Neural crest cell (in vitro differentiated cells): ENCODE measurements at regions not wholly inside any gene's neighbourhood (a gene's known extent, or its start where the extent isn't known, plus 50 kb on each side); places are given as distances from the start of the nearest gene placed in this dataset.
A peak's percentile ranks its signal among the peaks of the same experiment; 100 is the strongest.

Experiments used
- DNase-seq: peaks from one replicate; pipeline ENCODE4 v3.0.0; 2021; ENCODE audit warnings: low read depth, mixed read lengths, low spot score
- H3K27ac Mint-ChIP-seq: one replicate; pipeline ENCODE4 v1.8.0; 2021; ENCODE audit warnings: mild to moderate bottlenecking, mixed read lengths; ENCODE audit not compliant: unreplicated experiment
- H3K27me3 Mint-ChIP-seq: 2 replicates; pipeline ENCODE4 v1.8.0; 2021; ENCODE audit warnings: low read depth, mild to moderate bottlenecking, mixed read lengths
- H3K36me3 Mint-ChIP-seq: 2 replicates; pipeline ENCODE4 v1.8.0; 2021; ENCODE audit warnings: low read depth, mild to moderate bottlenecking, mixed read lengths
- H3K4me1 Mint-ChIP-seq: 2 replicates; pipeline ENCODE4 v1.8.0; 2021; ENCODE audit warnings: mixed read lengths
- H3K4me3 Mint-ChIP-seq: one replicate; pipeline ENCODE4 v1.8.0; 2021; ENCODE audit warnings: mild to moderate bottlenecking, mixed read lengths
- H3K9me3 Mint-ChIP-seq: 2 replicates; pipeline ENCODE4 v1.8.0; 2021; ENCODE audit warnings: mixed read lengths
- TF ChIP-seq, protein P1 (sequence below): fragments of 200-600 bp; sonication (generic); conservative IDR thresholded peaks from 2 replicates; pipeline ENCODE4 v1.5.0; 2021; ENCODE audit warnings: antibody characterized with exemption, mild to moderate bottlenecking

DNA sequence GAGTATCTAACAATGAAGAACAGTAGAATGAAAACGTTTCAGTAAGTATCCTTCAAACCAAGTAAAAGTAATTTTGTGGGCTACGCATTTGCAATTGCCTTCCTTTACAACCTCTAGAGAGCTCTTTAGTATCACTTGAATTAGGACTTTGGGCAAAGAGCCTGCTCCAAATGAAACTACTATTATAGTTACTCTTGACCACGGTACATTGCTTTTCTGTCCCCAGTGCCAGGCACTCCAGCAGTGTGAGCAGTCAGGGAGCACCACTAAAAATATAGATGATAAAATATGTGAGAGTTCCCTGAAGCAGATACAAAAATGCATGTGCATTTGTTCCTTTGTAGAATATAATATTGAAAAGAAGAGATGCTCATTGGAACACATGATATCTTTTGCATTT, 450.1 kb upstream of the MANEA start:
- H3K4me1 Mint-ChIP-seq = no peaks in the 10 kb centered on the region
- DNase-seq = no peak
- no peaks in the 10 kb centered on the region for H3K36me3 Mint-ChIP-seq
- no peaks in the 10 kb centered on the region for H3K27me3 Mint-ChIP-seq
- H3K27ac Mint-ChIP-seq = no peak overlapping the region
- TF ChIP-seq, protein P1, sequence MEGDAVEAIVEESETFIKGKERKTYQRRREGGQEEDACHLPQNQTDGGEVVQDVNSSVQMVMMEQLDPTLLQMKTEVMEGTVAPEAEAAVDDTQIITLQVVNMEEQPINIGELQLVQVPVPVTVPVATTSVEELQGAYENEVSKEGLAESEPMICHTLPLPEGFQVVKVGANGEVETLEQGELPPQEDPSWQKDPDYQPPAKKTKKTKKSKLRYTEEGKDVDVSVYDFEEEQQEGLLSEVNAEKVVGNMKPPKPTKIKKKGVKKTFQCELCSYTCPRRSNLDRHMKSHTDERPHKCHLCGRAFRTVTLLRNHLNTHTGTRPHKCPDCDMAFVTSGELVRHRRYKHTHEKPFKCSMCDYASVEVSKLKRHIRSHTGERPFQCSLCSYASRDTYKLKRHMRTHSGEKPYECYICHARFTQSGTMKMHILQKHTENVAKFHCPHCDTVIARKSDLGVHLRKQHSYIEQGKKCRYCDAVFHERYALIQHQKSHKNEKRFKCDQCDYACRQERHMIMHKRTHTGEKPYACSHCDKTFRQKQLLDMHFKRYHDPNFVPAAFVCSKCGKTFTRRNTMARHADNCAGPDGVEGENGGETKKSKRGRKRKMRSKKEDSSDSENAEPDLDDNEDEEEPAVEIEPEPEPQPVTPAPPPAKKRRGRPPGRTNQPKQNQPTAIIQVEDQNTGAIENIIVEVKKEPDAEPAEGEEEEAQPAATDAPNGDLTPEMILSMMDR = no peak
- H3K4me3 Mint-ChIP-seq = no peak overlapping the region
- H3K9me3 Mint-ChIP-seq = no peaks in the 10 kb centered on the region

DNA sequence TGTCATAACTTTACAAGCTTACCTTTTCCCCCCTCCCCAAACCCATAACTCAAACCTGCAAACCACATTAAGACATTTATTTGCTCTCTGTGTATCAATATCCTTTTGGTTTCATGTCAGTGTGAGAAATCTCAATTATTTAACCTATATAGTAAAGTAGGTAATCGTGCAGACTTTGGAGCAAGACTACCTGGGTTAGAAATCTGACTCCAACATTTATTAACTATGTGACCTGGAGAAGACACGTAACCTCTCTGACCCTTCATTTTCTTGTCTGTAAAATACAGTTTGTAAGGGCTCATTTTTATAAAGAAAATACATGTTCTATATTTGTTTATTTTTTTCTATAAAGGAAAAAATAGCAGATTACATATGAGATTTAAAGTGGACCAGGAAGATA, 448.9 kb upstream of the MANEA start:
- Mint-ChIP-seq H3K27me3 (no peaks in the 10 kb centered on the region), H3K27ac (no peak overlapping the region), H3K9me3 (no peaks in the 10 kb centered on the region), H3K36me3 (no peaks in the 10 kb centered on the region), H3K4me1 (no peaks in the 10 kb centered on the region), H3K4me3 (no peak overlapping the region)
- no peak for DNase-seq
- TF ChIP-seq, protein P1 = no peak

DNA sequence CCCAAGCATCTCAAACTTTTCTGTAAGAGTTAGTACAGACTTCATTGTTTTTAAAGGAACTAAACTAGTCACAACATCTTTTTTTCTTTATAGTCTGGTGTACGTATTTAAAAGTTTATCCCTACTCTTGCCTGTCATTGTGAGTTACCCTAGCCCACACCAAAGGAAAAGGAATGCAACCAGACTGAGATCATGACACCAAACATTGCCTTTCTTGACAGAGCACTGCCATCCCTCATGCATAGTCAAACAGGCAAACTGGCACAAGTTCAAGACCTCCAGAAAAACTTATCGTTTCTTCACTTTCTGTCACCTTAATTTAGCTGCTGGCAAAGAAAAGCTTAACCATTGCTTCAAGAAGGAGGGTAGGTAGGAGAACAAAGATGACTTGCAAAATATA, 448.4 kb upstream of the MANEA start:
- no peak for DNase-seq
- Mint-ChIP-seq H3K9me3 (no peaks in the 10 kb centered on the region), H3K27me3 (no peaks in the 10 kb centered on the region), H3K27ac (no peak overlapping the region), H3K4me3 (no peak overlapping the region), H3K4me1 (no peaks in the 10 kb centered on the region), H3K36me3 (no peaks in the 10 kb centered on the region)
- TF ChIP-seq, protein P1 = no peak

DNA sequence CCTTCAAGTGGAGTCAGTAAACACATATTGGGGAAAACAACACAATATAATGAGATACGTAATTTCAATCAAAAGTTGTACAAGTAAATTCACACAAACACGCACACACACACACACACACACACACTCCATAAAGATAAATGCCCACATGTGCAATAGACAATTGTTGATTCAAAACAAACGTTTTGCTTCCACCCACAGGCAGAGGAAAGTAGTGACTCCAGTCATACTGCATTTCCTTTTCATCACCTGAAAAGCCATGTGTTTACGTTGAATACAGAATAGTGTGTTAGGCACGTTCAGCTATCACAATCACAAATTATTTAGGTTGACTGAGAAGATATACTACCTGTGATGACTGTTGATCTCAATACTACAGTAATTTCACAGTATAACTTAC, 443.8 kb upstream of the MANEA start:
- no peaks in the 10 kb centered on the region for H3K9me3 Mint-ChIP-seq
- no peaks in the 10 kb centered on the region for H3K4me1 Mint-ChIP-seq
- no peaks in the 10 kb centered on the region for H3K27me3 Mint-ChIP-seq
- DNase-seq = no peak
- no peak overlapping the region for H3K4me3 Mint-ChIP-seq
- no peak overlapping the region for H3K27ac Mint-ChIP-seq
- no peaks in the 10 kb centered on the region for H3K36me3 Mint-ChIP-seq
- TF ChIP-seq, protein P1 = peak; percentile 52

DNA sequence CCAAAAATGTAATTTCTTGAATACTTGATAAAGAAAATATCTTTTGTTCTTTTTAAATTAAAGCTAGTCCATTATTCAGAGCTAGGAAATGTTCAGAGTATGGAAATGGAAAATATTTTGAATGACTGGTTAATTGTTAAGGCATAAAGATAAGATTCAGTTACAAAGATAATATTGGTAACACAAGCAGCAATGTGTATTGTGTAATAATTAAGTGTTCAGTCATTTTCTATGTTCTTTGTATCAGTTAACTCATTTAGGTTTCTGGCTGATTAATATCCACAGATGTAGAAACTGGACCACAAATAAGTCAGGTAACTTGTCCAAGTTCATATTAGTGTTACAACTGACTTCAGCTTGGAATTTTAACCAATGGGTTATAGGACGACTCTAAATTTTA, 442.2 kb upstream of the MANEA start:
- Mint-ChIP-seq H3K9me3 (no peaks in the 10 kb centered on the region), H3K4me3 (no peak overlapping the region), H3K27ac (no peak overlapping the region), H3K4me1 (no peaks in the 10 kb centered on the region), H3K27me3 (no peaks in the 10 kb centered on the region), H3K36me3 (no peaks in the 10 kb centered on the region)
- no peak for DNase-seq
- TF ChIP-seq, protein P1 = no peak

DNA sequence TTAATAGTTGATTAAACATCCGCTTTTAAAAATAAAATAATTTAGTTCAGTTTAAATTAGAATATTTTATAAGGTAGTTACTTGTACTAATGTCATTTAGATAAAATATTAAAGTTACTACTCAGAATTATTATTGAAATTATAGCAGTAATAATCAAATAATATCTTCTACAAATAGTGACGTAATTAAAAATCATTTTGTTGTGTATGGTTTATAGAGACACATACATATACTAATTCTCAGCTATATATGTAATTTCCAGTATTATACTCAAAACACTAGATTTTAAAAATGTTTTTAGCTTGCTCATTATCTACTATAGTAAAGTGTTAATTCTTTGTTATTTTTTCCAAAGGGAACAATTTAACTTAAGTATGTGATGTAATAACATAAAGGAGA, 435.2 kb upstream of the MANEA start:
- Mint-ChIP-seq H3K36me3 (no peaks in the 10 kb centered on the region), H3K27ac (no peak overlapping the region), H3K9me3 (no peaks in the 10 kb centered on the region)

More for the DNA sequence above, 435.2 kb upstream of the MANEA start:
- no peak overlapping the region for H3K4me3 Mint-ChIP-seq
- H3K27me3 Mint-ChIP-seq = no peaks in the 10 kb centered on the region
- DNase-seq = no peak
- TF ChIP-seq, protein P1 = no peak
- H3K4me1 Mint-ChIP-seq = no peaks in the 10 kb centered on the region
